ENCODE measurements at regions not wholly inside any gene's neighbourhood (a gene's known extent, or its start where the extent isn't known, plus 50 kb on each side); places are given as distances from the start of the nearest gene placed in this dataset.

DNA sequence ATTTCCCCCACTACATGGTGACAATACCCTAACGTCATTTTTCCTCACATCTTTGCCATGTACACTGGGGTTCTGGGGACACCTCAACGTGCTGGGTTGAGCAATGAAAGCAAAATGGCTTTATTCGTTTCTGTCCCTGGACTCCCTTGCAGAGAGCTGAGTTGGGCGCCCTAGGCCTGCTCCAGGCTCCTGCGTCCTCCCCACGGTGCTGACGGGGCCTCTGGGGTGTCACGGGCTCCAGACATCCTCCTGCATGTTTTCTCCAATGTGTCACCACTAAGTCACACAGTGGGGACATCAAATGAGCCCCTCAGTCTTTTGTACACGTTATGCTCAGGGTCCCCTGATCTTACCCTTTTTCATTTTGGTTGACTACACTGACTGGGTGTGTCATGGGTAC lies 99.8 kb downstream of the TTLL2 start:
- DNase-seq (ENCODE audit: low spot score in 2 of 2) (no peak), ATAC-seq (no peak)
- H3K9me3 Mint-ChIP-seq, result no peaks in the 10 kb centered on the region
- peaks cover 0 to 4% of the 10 kb centered on the region in 2 donors for H3K36me3 Mint-ChIP-seq
- no peak overlapping the region for H3K27ac Mint-ChIP-seq

DNA sequence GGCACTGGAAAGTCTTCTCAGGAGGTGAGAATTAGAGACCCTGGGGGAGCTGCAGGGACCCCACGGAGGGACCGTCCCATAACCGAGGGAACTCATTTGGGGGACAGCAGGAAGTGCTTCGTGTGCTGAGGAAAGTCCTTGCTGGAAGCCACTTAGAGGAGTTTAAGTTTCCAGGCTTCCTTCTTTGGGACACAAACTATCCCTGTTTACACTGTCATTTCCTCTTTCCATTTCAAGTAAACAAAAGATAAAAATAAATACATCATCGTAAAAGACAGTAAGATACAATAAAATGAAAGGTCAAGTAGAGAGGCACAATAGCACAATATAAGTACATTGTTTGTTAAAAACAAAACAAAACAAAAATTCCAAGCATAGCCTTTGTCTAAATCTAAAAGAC lies 101.2 kb downstream of the TTLL2 start:
- H3K27ac Mint-ChIP-seq, result peak overlapping the region in 1 of 2 donors; percentile 17
- ATAC-seq (no peak), DNase-seq (ENCODE audit: low spot score in 2 of 2) (no peak)
- no peaks in the 10 kb centered on the region for H3K9me3 Mint-ChIP-seq
- peaks cover 0 to 4% of the 10 kb centered on the region in 2 donors for H3K36me3 Mint-ChIP-seq

DNA sequence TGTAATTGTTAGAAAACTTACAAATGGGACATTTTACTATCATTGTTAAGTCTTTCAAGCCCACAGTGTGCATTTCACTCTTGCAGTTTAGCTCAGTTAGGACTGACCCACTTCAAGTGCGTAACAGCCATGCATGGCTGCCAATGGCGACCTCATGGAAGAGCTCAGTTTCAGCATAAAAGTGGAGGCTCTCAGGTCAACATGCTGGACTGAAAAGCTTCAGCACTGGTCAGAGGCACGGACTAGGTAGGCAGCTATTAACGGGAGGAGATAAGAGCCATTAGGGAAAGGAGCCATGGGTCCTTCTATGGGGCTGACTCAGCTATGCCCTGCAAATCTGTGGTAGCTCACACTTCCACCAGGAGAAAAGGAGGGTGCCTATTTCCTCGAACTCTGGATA lies 101.8 kb downstream of the TTLL2 start:
- DNase-seq (ENCODE audit: low spot score in 2 of 2) (no peak), ATAC-seq (no peak)
- H3K27ac Mint-ChIP-seq, result no peak overlapping the region
- H3K36me3 Mint-ChIP-seq, result peaks cover 0 to 4% of the 10 kb centered on the region in 2 donors
- no peaks in the 10 kb centered on the region for H3K9me3 Mint-ChIP-seq

DNA sequence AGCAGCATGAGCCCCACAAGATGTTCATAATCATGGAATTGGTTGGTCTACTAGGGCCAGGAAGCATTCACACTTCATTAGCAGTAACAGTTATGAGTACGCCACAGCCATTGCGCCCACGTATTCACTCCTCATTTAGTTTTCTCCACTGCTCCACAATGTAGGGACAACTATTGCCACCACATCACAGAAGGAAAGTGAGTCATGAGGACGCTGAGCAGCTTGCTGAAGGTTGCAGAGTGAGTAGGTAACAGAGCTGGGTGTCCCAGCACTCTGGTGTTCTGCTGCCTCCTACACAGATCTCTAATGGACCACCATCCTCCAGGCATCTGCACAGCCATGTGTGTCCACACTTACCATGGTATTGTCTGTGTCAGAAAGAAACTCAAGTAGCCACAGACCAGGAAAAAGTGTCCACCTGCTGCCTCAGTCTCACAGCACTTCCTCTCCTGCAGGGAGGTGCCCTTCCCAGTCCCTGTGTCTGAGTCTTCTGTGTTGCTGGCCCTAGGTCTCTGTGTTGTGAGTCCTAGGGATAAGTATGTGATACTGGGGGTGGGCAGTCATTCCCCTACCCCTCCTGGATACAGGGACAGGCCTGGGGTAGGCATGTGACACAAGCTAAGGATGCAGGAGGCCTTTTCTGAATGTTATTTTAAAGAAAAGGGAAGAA lies 103.9 kb downstream of the TTLL2 start:
- Mint-ChIP-seq H3K27ac (no peak overlapping the region), H3K9me3 (no peaks in the 10 kb centered on the region), H3K36me3 (peaks cover 0 to 4% of the 10 kb centered on the region in 2 donors)
- DNase-seq (ENCODE audit: low spot score in 2 of 2) (no peak), ATAC-seq (peak in 1 of 2 donors; percentile 26)

DNA sequence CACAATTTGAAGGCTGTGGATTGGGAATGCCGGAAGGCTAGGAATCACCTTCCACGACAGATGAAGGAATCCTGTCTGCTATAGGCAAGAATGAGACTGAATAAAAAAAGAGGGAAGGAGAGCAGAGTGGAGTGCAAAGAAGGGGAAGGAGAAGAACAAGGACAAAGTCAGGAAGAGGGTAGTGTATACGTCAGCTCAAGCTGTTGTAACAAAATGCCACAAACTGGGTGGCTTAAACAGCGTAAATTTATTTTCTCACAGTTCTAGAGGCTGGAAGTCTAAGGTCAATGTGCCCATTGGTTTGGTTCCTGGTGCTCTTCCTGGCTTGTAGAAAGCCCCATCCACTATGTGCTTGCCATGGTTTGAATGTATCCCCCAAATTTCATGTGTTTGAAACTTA lies 104.5 kb downstream of the TTLL2 start:
- no peaks in the 10 kb centered on the region for H3K9me3 Mint-ChIP-seq
- no peak overlapping the region for H3K27ac Mint-ChIP-seq
- peaks cover 0 to 4% of the 10 kb centered on the region in 2 donors for H3K36me3 Mint-ChIP-seq
- no peak for DNase-seq (ENCODE audit: low spot score in 2 of 2)
- no peak for ATAC-seq

DNA sequence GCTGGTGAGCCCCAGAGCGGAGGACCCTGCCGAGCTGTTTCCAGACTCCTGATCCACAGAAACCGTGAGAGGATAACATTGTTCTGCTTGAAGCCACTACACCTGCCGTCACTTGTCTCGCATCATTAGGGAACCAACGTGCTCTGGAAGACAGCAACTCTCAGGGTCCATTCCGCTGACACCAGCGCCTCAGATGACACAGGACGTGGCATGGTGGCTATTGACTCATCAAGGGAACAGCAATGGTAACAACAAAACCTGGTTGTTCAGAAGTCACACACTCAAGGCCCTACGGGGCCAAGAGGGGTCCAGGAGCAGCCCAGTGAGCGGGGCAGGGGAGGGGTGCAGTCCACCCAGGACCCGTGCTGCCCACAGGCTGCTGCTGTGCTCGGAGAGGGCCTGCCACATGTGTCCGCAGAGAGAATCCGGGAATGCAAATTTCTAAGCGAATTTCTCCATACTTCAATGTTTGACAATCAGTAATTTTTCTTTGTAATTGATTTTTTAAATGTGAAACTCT lies 110.4 kb downstream of the TTLL2 start:
- Mint-ChIP-seq H3K9me3 (no peaks in the 10 kb centered on the region), H3K36me3 (no peaks in the 10 kb centered on the region), H3K27ac (no peak overlapping the region)
- DNase-seq (ENCODE audit: low spot score in 2 of 2) (no peak), ATAC-seq (no peak)

DNA sequence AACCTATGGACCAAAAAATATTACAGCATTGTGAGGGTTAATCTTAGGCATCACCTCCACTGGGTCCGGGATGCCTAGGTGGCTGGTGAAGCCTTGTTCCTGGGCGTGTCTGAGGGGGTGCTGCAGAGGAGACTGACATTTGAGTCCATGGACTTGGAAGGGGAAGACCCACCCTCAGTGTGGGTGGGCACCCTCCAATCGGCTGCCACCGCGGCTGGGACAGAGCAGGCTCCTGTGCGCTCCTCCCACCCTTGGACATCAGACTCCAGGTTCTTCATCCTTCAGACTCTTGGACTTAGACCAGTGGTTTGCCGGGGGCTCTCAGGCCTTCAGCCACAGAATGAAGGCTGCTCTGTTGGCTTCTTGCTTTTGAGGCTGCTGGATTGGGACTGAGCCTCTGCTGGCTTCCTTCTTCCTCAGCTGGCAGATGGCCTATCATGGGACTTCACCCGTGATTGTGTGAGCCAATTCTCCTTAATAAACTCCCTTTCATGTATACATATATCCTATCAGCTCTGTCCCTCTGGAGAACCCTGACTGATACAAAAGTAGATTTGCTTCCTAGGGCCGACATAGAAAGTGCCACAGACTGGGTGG lies 113.1 kb downstream of the TTLL2 start:
- no peaks in the 10 kb centered on the region for H3K36me3 Mint-ChIP-seq
- no peaks in the 10 kb centered on the region for H3K9me3 Mint-ChIP-seq
- ATAC-seq, result no peak
- no peak overlapping the region for H3K27ac Mint-ChIP-seq
- no peak for DNase-seq (ENCODE audit: low spot score in 2 of 2)

DNA sequence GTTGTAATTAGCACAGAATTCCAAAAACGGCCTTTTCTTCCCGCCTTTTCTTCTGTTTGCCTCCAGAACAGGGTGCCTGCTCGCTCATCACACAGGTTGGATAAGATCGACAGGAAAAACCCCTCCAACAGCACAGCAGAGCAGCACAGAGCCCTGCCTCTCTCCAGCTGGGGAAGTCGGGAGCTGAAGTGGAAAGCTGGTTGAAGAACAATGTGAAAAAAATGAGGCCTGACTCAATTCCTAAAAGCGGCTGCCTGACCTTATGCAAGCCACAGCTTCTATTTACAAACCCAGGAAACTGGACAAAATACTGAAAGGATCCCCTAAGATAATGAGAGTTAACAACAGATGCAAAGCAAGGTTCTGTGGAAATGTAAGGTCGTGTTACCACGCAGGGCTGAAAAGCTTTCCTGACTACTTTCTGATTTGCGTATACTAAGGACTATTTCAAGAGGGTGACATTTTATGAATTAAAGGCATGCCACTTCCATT lies 116.9 kb downstream of the TTLL2 start:
- no peak for DNase-seq (ENCODE audit: low spot score in 2 of 2)
- no peaks in the 10 kb centered on the region for H3K9me3 Mint-ChIP-seq
- ATAC-seq, result no peak
- no peaks in the 10 kb centered on the region for H3K36me3 Mint-ChIP-seq
- no peak overlapping the region for H3K27ac Mint-ChIP-seq

DNA sequence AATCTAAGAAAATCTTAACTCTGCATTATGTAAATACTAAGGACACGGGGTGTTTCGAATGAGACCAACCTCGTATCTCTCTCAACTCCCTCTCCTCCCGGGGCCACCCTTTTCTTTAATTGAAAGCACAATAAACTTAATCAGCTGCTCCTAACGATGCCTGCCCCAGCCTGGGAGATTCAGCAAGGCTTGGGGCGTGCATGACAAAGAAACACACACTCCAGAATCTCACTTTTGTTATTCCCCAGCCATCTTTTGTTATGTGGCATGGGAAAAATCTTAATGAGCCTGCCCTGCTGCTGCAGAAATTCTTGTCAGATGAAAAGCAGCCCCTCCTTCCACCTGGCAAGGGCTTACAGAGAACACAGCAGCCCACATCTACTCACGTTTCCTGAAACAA lies 117.4 kb downstream of the TTLL2 start:
- no peaks in the 10 kb centered on the region for H3K36me3 Mint-ChIP-seq
- ATAC-seq, result no peak

DNA sequence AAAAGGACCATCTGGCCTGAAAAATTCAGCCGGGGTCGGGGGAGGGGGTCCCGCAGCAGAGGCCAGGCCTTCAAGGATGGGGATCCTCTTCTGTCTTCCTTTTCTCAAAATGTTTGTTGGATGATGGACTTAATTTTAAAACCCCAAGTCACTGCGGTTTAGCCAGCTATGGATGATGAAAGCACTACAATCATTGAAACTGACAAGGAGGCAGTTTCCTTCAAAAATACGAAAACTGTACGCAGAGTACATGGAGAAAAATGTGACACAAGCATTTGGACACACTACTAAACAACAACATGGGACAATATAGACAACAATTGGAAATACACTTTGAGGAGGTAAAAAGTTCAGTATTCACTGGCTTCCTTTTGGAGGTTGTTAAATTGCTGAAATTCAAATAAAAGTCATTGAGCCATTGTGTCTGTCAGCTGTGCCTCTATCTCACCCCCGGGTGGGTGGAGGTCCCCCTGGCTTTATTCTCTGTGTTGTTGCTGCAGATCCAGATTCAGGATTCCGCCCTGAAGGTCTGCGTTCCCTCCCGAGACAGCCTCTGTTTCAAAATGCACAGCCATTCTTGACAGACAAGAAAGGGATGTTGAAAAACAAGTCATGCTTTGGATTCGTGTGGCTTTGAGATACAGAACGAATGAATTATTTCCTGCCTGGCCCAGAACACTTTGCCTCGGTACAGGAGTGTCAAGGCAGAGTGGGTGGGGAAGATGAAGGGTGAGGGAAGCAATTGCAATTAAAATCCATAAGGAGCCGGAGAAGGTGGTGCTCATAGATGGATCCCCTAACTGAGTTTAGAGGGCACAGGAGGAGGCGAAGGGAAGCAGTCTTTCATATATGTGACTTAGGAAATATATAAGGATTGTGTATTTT lies 118.2 kb downstream of the TTLL2 start:
- DNase-seq (ENCODE audit: low spot score in 2 of 2) (no peak), ATAC-seq (no peak)
- Mint-ChIP-seq H3K27ac (no peak overlapping the region), H3K9me3 (no peaks in the 10 kb centered on the region), H3K36me3 (no peaks in the 10 kb centered on the region)

More for the DNA sequence above, 117.4 kb downstream of the TTLL2 start:
- no peaks in the 10 kb centered on the region for H3K9me3 Mint-ChIP-seq
- no peak overlapping the region for H3K27ac Mint-ChIP-seq
- no peak for DNase-seq (ENCODE audit: low spot score in 2 of 2)

DNA sequence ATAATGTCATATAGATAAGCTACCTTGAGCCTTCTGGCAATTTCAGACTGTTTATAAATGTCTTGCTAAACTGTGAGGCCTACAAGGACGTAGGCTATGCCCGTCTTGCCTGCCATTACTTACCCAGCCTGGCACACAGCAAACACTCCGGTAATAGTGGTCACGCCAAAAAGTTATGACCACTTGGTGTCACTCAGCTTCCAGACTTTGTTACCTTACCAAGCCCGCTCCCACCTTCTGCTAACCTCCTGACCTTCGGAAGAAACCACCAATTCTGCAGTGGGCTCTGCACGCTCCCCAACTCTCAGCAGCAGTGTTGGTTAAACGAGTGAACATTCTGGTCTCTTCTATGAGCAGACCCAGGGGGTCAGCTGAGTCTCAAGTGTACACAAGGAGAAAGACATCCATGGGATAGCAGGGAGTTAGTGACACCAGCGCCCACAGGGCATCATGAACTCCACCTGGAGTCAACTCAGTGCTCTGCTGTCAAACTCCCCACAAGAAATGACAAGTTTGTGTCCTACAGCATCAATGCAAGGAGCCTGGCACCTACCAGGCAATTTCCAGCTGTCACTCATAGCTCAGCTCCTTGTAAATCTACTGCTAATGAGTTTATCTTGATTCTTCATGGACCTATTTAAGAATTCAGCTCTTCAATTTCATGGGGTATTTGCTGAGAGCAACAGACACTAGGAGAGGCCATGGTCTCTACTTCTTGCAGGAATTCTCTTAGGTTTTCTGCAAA lies 119.9 kb downstream of the TTLL2 start:
- no peaks in the 10 kb centered on the region for H3K9me3 Mint-ChIP-seq
- H3K27ac Mint-ChIP-seq, result no peak overlapping the region
- DNase-seq (ENCODE audit: low spot score in 2 of 2), result no peak
- no peaks in the 10 kb centered on the region for H3K36me3 Mint-ChIP-seq
- no peak for ATAC-seq

DNA sequence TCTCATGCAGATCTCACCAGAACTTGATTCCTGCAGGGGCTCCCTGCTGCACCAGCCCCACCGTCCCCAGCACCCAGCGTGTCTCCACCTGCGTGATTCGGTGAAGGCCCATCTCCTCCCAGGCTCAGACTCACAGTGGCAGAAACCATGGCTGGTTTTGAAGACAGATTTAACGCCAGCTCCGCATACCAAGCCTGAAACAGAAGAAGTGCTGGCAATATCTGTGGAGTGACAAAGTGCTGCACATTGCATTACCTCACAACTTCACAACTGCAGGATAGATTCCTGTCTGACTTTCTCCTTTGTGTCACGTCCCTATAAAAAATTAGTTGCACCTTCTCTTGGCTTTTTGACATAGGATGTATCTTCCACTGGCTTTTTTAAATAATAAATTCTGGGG lies 120.7 kb downstream of the TTLL2 start:
- no peak for DNase-seq (ENCODE audit: low spot score in 2 of 2)
- H3K27ac Mint-ChIP-seq, result no peak overlapping the region
- no peak for ATAC-seq
- no peaks in the 10 kb centered on the region for H3K9me3 Mint-ChIP-seq
- H3K36me3 Mint-ChIP-seq, result no peaks in the 10 kb centered on the region

DNA sequence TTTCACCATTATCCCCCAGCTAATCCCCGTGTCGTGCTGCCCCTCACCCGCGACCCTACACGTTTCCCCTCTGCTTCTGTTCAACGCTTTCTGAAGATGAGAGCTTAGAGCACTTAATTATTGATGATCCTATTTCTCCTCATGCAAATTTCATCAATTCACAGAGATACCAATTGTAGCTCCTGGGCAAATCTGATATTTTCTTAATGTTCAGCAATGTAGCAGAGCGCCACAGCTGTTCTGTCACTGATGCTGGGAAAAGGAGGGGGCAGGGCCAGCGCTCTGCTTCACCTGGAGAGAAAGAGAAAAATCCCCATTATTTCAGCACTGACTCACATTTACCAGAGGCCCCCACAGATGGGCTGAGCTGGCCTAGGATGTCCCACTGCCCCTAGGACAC lies 121.2 kb downstream of the TTLL2 start:
- H3K9me3 Mint-ChIP-seq, result no peaks in the 10 kb centered on the region
- ATAC-seq (no peak), DNase-seq (ENCODE audit: low spot score in 2 of 2) (no peak)
- H3K36me3 Mint-ChIP-seq, result no peaks in the 10 kb centered on the region
- H3K27ac Mint-ChIP-seq, result no peak overlapping the region

DNA sequence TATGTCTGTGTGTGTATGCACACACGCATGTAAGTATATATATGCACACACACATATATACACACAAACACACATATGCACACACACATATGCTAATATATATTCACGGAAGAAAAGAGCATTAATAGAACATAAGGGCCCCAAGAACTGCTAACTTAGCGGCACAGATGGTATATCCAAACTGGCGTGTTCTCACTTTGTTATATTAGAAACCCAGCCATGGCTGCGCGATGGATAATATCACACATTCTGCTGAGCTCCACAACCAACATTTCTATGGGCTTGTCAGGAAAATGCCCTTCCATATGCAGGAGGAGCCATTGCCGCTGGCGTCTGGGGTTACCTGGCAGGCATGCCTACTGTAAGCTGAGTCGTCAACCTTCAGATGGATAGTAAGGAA lies 122.1 kb downstream of the TTLL2 start:
- ATAC-seq (no peak), DNase-seq (ENCODE audit: low spot score in 2 of 2) (no peak)
- no peaks in the 10 kb centered on the region for H3K36me3 Mint-ChIP-seq
- H3K9me3 Mint-ChIP-seq, result no peaks in the 10 kb centered on the region
- H3K27ac Mint-ChIP-seq, result no peak overlapping the region

DNA sequence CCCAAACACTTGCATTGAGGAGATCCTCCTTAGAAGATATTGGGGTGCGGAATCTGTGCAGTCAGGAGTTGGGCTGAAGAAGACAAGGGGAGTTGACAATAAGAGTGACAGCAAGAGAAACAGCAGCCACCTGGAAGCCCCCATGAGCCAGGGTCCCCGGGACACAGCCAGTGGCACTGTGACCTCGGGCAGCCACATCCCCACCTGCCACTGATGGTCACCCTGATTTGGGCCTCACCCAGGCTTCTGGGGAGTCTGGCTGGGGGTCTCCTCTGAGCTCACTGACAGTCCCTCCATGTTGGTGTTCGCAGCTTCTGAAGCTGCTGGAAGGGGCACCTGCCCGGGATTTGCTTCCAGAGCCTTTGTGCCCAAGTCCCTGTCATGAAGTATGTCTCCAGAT lies 123.5 kb downstream of the TTLL2 start:
- no peak for ATAC-seq
- Mint-ChIP-seq H3K9me3 (no peaks in the 10 kb centered on the region), H3K27ac (no peak overlapping the region), H3K36me3 (no peaks in the 10 kb centered on the region)
- no peak for DNase-seq (ENCODE audit: low spot score in 2 of 2)

DNA sequence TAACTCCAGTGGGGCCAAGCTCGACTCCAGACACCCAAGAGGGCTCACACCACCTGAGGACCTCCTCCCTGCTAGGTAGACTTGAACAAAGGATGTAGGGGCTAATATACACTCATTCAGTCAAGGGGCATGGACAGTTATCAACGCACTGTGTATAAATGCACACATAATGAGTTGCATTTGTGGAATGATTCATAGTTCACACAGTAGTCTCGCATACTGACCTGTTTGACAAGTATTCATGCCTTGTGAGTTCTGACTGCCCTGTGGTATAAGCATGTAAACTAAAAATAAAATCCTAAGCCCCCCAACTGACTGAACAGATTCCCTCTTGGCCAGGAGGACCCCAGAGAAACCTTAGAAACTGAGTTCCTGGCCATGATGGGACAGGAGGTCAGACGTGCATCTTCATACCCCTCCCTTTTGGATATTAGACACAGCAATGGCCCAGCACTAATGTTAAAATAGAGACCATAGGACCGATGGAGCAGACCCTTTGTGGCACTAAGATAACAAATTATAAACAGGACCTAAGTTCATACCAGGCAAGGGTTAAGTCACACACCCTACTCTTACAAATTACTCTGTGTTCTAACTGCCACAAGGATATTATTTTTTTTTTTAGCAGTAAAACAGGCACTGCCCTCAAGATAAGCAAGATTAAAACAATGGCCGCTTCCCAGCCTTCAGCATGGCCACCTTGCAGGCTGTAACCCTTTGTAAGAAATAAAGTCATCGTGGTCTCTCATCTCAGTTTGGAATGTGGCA lies 124.4 kb downstream of the TTLL2 start:
- Mint-ChIP-seq H3K9me3 (no peaks in the 10 kb centered on the region), H3K36me3 (no peaks in the 10 kb centered on the region), H3K27ac (no peak overlapping the region)
- DNase-seq (ENCODE audit: low spot score in 2 of 2), result no peak
- no peak for ATAC-seq

Measured in activated naive CD4-positive, alpha-beta T cell treated with anti-CD3 and anti-CD28 coated beads, Interleukin-2, amount 50 U/mL, for 72 hours (primary cell).